Skeletal muscle satellite cell (primary cell): ENCODE measurements at regions not wholly inside any gene's neighbourhood (a gene's known extent, or its start where the extent isn't known, plus 50 kb on each side); places are given as distances from the start of the nearest gene placed in this dataset.

ENCODE experiments used
- H3K27me3 ChIP-seq: 2 replicates; pipeline ENCODE4 v1.7.0; 2013; ENCODE audit warnings: low read length; ENCODE audit not compliant: control insufficient read depth, insufficient read depth
- H3K36me3 ChIP-seq: 2 replicates; pipeline ENCODE4 v1.7.0; 2013; ENCODE audit warnings: mild to moderate bottlenecking, control low read depth, low read length; ENCODE audit not compliant: insufficient read depth
- H3K4me1 ChIP-seq: 2 replicates; pipeline ENCODE4 v1.7.0; 2013; ENCODE audit warnings: low read length; ENCODE audit not compliant: control insufficient read depth, insufficient read depth
- H3K4me2 ChIP-seq: 2 replicates; pipeline ENCODE4 v1.7.0; 2013; ENCODE audit warnings: mild to moderate bottlenecking, low read length
- H3K4me3 ChIP-seq: 2 replicates; pipeline ENCODE4 v1.7.0; 2013; ENCODE audit warnings: low read length
- H3K9ac ChIP-seq: 2 replicates; pipeline ENCODE4 v1.7.0; 2013; ENCODE audit warnings: mild to moderate bottlenecking, low read depth, low read length, moderate library complexity
- H3K9me3 ChIP-seq: replicated peaks from 2 replicates; pipeline ENCODE4 v1.7.0; 2013; ENCODE audit warnings: mild to moderate bottlenecking, control low read depth, low read length

GRCh38 chr13:85709072-85709471 is 90.1 kb downstream of the SLITRK6 start:
- H3K36me3 ChIP-seq: no peaks in the 10 kb centered on the region
- no peak overlapping the region for H3K4me3 ChIP-seq
- no peak overlapping the region for H3K9ac ChIP-seq
- H3K9me3 ChIP-seq: peaks cover 5% of the 10 kb centered on the region
- H3K27me3 ChIP-seq: no peaks in the 10 kb centered on the region
- no peak overlapping the region for H3K4me2 ChIP-seq
- H3K4me1 ChIP-seq: no peaks in the 10 kb centered on the region

- Histone ChIP-seq H3K27me3 (no peaks in the 10 kb centered on the region), H3K9ac (no peak overlapping the region), H3K36me3 (no peaks in the 10 kb centered on the region), H3K9me3 (peaks cover 4% of the 10 kb centered on the region), H3K4me3 (no peak overlapping the region), H3K4me1 (no peaks in the 10 kb centered on the region), H3K4me2 (no peak overlapping the region)
These were observed 98.3 kb downstream of the SLITRK6 start for GRCh38 chr13:85700906-85701305.

GRCh38 chr13:85698256-85698655 is 101.0 kb downstream of the SLITRK6 start:
- no peaks in the 10 kb centered on the region for H3K27me3 ChIP-seq
- no peak overlapping the region for H3K4me2 ChIP-seq
- H3K9ac ChIP-seq: no peak overlapping the region
- H3K4me3 ChIP-seq: no peak overlapping the region
- peaks cover 3% of the 10 kb centered on the region for H3K9me3 ChIP-seq
- no peaks in the 10 kb centered on the region for H3K36me3 ChIP-seq
- H3K4me1 ChIP-seq: no peaks in the 10 kb centered on the region

DNA sequence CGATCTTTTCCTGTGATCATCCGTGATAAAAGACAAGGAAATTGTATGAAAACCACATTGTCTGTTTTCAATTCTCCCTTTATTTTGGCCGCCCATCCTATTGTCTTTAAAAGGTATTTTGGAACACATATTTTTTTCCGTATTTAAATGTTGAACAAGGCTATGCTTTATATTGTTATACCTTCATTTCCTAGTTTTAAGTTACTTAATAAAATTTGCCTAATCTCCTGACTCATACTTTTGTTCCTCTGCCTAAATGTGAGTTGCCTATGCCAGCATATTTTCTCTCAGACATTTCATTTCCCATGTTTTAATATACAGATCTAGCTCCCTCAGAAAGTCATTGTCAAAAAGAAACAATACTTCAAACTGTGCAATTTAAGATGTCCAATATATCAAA is 104.2 kb downstream of the SLITRK6 start:
- Histone ChIP-seq H3K9ac (no peak overlapping the region), H3K4me2 (no peak overlapping the region), H3K27me3 (no peaks in the 10 kb centered on the region), H3K4me1 (no peaks in the 10 kb centered on the region), H3K4me3 (no peak overlapping the region), H3K36me3 (no peaks in the 10 kb centered on the region), H3K9me3 (peaks cover 3% of the 10 kb centered on the region)

DNA sequence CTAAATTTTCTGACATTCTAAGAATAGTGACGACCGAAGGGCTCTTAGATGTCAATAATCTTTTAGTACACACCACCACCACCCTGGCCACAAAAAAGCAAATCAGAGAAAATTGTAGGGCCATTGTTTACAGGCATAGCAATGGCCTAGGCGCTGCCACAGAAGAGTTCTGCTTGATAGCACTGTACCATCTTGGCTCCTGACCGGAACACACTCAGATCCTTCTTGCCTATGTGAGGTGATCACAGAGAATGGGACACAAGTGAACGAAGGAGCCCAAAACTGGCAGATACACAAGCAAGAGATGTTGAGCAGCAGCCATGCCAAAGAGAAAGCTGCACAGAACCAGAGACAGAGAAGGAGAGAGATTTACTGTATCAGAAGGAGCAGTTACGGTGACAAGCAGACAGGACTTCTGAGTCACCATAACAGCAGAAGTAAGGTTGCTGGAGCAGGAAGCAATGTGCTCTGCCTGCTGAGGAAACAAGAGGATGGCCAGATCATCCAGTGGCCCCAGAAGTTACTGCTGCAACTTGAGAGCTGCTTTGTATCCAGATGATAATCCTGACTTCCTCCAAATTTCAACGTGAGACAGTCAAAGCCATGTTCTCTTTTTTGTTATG is 105.2 kb downstream of the SLITRK6 start:
- no peak overlapping the region for H3K4me3 ChIP-seq
- H3K27me3 ChIP-seq: no peaks in the 10 kb centered on the region
- H3K4me1 ChIP-seq: no peaks in the 10 kb centered on the region
- no peak overlapping the region for H3K4me2 ChIP-seq
- no peak overlapping the region for H3K9ac ChIP-seq
- H3K9me3 ChIP-seq: peaks cover 3% of the 10 kb centered on the region
- H3K36me3 ChIP-seq: no peaks in the 10 kb centered on the region

- H3K4me3 ChIP-seq: no peak overlapping the region
- H3K9me3 ChIP-seq: no peaks in the 10 kb centered on the region
- no peaks in the 10 kb centered on the region for H3K4me1 ChIP-seq
- no peaks in the 10 kb centered on the region for H3K36me3 ChIP-seq
- H3K4me2 ChIP-seq: no peak overlapping the region
- H3K27me3 ChIP-seq: no peaks in the 10 kb centered on the region
- no peak overlapping the region for H3K9ac ChIP-seq
These were observed 108.9 kb downstream of the SLITRK6 start for GRCh38 chr13:85690368-85690767.

DNA sequence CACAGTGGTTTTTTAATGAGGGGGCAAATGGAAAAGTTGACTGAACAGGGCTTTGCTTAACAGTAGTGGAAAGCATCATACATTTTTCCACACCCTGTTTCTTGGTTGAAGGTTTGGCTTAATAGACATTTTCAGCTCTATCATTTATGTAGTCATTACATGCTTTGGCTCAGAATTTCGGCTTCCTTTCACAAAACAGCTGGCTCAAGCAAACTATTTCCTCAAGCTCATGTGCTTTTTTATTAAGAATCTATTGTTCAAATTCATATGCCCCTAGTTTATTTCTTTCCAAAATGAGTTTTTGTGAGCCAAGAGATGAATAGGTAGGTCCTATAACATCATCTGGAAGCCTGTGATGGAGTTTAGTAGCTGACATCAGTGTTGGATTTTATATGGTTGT is 113.8 kb downstream of the SLITRK6 start:
- no peak overlapping the region for H3K4me3 ChIP-seq
- no peaks in the 10 kb centered on the region for H3K4me1 ChIP-seq
- H3K4me2 ChIP-seq: no peak overlapping the region
- H3K9ac ChIP-seq: no peak overlapping the region
- H3K27me3 ChIP-seq: no peaks in the 10 kb centered on the region
- H3K36me3 ChIP-seq: no peaks in the 10 kb centered on the region
- H3K9me3 ChIP-seq: no peaks in the 10 kb centered on the region

GRCh38 chr13:85675151-85675907 is 123.9 kb downstream of the SLITRK6 start:
- Histone ChIP-seq H3K4me2 (no peak overlapping the region), H3K4me1 (no peaks in the 10 kb centered on the region), H3K36me3 (no peaks in the 10 kb centered on the region), H3K9ac (no peak overlapping the region), H3K9me3 (no peaks in the 10 kb centered on the region), H3K27me3 (no peaks in the 10 kb centered on the region), H3K4me3 (no peak overlapping the region)

DNA sequence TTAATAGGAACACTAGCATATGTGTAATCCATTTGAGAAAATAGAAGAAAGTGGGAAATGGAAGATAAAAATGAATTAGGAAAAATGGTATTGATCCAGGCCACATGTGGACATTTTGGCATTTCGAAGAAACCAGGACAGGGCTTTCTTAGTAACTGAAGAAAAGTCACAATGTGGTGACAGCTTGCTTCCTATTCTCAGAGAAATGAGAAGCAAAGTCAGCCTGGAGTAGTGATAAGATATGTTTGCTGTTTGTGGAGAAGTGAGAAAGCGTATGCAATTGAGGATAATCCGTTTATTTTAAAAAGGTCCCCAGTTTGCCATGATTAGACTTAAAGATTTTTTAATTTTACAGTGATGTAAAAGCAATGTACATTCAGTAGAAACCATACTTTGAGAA is 127.9 kb downstream of the SLITRK6 start:
- Histone ChIP-seq H3K4me2 (no peak overlapping the region), H3K27me3 (no peaks in the 10 kb centered on the region), H3K9me3 (no peaks in the 10 kb centered on the region), H3K9ac (no peak overlapping the region), H3K4me1 (no peaks in the 10 kb centered on the region), H3K36me3 (no peaks in the 10 kb centered on the region), H3K4me3 (no peak overlapping the region)

- no peak overlapping the region for H3K4me2 ChIP-seq
- H3K4me3 ChIP-seq: no peak overlapping the region
- H3K9ac ChIP-seq: no peak overlapping the region
- peaks cover 4% of the 10 kb centered on the region for H3K9me3 ChIP-seq
- H3K36me3 ChIP-seq: no peaks in the 10 kb centered on the region
- no peaks in the 10 kb centered on the region for H3K27me3 ChIP-seq
- no peaks in the 10 kb centered on the region for H3K4me1 ChIP-seq
These were observed 132.9 kb downstream of the SLITRK6 start for GRCh38 chr13:85666356-85666755.

DNA sequence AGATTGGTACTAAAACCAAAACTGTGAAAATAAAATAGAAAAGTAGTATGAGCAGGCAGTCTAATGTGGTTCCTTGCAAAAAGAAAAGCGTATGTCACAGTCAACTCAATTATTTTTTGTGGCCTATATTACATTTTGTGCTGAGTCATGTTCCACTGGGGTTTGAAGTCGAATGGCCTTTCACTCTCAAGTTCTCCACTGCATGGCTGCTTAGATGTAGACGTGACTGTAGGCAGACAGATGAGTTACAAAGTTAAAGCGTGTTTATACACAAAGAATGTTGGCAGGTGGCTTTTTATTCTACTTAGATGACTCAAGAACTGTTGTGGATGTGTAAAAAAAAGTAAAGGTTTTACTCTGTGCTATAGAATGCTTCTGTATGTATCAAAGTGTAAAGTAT is 133.9 kb downstream of the SLITRK6 start:
- H3K9me3 ChIP-seq: peaks cover 8% of the 10 kb centered on the region
- no peak overlapping the region for H3K9ac ChIP-seq
- no peaks in the 10 kb centered on the region for H3K4me1 ChIP-seq
- H3K27me3 ChIP-seq: no peaks in the 10 kb centered on the region
- no peaks in the 10 kb centered on the region for H3K36me3 ChIP-seq
- no peak overlapping the region for H3K4me2 ChIP-seq
- H3K4me3 ChIP-seq: no peak overlapping the region

- Histone ChIP-seq H3K4me1 (no peaks in the 10 kb centered on the region), H3K9me3 (peaks cover 10% of the 10 kb centered on the region), H3K27me3 (no peaks in the 10 kb centered on the region), H3K4me3 (no peak overlapping the region), H3K9ac (no peak overlapping the region), H3K36me3 (no peaks in the 10 kb centered on the region), H3K4me2 (no peak overlapping the region)
These were observed 135.4 kb downstream of the SLITRK6 start for GRCh38 chr13:85663856-85664255.
